Suppressor macrophage (primary cell): ENCODE measurements at regions not wholly inside any gene's neighbourhood (a gene's known extent, or its start where the extent isn't known, plus 50 kb on each side); places are given as distances from the start of the nearest gene placed in this dataset.

Experiments
- DNase-seq, 4 experiments: peaks; one replicate each; pipeline ENCODE4 v3.0.0-alpha.2; 2020 to 2022

- DNase-seq = no peak
These were observed 147.6 kb upstream of the MIR17HG start for GRCh38 chr13:91199866-91200265.

GRCh38 chr13:91200486-91200885 lies 147.0 kb upstream of the MIR17HG start:
- DNase-seq = no peak

DNA sequence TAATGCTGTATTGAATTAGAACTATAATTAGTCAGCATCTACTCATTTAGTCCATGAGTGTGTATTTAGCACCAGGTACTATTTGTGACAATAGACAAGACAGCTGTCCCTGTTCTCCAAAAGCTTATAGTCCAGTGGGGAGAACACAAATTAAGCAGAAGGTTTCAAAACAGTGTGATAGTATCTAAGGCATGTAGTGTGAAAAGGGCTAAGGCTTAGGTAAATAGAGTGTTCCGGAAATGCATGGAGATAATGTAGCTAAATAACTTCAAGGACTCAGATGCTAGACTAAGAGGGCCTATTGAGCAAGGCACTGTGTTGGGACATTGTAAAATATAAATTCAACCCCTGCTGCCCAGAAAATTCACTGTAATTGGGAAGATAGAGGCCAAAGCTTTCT lies 144.1 kb upstream of the MIR17HG start:
- DNase-seq = no peak

DNA sequence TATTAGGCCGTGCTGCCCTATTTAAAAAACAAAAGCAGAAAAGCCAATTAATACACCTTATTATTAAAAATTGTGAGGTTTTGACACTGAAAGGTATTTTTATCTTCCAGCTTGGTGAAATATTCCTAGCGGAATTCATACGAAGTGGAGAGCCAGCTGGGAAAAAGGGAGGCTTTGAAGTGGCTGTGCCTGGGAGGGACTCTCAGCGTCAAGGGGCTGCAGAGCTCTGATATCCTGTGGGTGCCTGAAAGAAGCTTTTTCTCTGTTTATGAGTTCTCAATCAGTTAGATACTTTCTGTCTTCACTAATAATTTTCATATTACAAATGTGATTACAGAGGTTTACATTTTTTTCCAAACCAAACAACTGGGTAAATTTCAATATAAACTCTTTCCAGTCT lies 140.2 kb upstream of the MIR17HG start:
- DNase-seq = no peak

- DNase-seq = no peak
These were observed 136.0 kb upstream of the MIR17HG start for GRCh38 chr13:91211510-91211909.

DNA sequence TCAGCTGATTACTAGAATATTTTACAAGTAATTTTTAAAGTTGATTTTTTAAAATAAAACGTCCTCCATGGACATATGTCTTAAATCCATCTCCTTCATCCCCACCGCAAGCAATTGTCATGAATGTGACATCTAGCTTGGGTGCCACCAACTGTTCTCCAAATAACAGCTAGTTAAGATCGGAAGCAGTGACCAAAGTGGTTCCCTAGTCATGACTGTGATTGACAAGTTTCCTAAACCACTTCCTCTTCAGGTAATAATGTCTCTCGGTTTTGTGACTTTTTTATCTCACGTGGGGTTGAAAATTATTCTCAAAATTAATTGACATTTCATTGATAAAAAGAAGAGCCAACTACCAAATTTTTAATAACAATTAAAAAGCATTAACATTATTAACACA lies 135.3 kb upstream of the MIR17HG start:
- peak in 1 of 4 experiments; percentile 16 for DNase-seq

DNA sequence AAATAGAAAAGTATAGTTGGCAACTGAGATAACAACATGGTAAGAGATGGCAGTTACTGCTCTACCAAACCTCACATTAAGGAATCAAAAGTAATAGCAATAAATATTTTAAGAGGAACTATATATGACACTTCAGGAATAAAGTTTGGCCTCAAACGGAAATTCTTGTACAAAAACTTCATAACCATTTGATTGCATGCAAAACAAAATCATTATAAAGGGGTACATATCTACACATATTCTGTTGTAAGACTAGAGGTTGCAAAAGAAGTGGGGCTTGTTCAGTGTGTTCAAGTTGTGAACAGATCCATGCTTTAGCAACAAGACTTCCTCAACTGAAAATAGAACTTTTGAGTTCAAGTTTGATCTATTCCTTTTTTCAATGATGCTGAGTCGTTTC lies 133.5 kb upstream of the MIR17HG start:
- DNase-seq = peak in 2 of 4 experiments; percentile 2 to 14

DNA sequence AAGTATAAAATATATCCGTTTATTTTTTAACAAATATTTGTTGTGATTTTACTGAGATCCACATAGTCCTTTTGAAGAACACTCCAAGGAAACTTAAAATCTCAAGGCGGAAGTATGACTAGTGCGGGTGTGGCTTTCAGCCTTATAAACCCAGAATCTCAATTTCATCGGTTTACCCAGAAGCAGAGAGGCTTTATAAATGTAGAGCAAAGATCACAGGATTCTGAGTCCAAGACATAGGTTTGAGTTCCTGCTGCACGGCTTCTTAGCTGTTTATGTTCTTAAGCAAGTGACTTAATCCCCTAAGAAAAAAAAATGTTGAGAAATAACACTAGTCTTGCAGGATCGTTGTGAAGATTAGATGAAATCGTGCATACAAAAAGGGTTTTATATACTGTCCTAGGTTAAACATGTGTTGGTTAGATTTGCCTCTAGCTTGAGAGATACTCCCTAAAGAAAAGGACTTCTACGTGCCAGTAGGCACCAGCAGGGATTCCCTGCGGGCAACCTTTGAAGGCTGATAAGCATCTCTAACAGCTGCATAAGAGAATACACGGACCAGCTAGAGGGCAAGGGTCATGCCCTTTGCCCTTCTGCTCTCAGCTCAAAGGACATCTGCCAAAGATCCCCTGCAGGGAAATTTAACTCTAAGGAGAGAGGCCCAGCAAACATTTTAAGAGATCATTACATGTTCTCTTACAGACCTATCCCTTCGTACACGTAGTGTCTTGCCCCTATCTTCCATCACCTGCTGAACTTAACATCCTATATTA lies 130.4 kb upstream of the MIR17HG start:
- no peak for DNase-seq

DNA sequence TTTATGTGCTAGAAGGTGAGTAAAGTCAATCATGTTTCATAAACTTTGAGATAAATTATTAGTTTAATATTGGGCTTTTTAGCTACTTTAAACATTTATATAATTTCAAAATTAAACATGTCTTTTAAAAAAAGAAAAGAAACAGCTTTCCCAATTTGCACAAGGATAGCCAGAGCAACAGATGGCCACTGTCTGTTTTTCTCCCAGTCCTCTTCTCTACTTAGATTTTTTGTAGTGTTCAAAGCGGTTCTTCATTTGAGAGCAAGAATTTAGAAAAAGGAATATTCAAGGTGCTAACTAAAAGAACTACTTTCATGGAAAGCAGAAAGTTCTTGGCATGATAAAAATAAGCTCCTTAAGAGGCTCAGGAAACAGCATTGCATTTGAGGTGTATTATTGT lies 128.3 kb upstream of the MIR17HG start:
- DNase-seq = no peak

DNA sequence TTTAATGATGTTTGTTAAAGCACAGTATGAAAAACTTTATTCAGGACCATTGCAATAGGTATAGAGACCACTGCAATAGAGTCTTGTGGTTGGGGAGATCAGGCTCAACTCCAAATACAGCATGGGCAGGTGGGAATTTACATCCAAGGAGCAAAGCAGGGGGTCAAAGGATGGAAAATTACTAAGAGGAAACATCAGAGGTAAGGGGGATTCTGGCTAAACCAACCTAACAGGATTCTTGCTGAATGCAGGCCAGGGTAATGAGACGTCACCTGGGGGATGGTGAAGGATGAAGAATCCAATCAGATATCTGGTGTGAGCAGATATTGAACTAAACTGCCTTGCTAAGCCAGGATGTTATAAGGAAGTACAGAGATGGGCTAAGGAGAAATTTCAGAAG lies 126.6 kb upstream of the MIR17HG start:
- DNase-seq = no peak

DNA sequence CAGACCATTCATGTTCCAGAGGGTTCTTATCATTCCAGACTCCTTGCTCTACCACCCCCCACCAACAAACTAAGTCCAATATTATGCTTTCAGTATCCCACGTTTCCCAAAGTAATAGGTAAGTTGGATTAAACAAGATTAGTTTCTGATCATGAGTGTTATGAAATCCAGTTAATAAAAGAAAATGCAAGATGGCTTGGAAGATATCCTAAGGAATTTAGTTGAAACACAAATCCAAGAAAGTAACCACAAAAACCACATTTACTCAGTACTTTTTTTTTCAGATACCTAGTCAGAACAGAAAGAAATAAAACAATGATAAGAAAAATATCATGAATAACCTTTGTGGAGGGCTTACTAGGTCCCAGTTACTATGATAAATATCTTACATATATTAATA lies 119.4 kb upstream of the MIR17HG start:
- no peak for DNase-seq

- DNase-seq = no peak
These were observed 118.5 kb upstream of the MIR17HG start for GRCh38 chr13:91228940-91229339.

DNA sequence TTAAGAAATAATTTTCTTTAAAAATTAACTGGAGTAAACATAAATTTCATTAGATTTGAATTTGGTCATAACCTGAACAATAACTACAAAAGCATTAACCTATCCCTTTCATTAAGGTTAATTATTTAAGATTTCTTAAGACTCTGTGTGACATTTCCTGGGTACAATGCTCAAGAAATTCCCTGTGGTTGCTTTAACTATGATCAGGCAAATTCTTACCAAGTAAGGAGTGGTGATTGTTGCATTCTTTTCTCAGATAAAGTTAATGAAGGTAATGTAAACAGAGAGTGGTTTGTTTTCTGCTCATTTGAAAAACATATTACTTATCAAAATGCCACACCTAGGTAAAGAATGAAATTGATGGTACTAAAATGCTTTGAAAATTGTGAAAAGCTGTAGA lies 114.8 kb upstream of the MIR17HG start:
- DNase-seq = no peak

DNA sequence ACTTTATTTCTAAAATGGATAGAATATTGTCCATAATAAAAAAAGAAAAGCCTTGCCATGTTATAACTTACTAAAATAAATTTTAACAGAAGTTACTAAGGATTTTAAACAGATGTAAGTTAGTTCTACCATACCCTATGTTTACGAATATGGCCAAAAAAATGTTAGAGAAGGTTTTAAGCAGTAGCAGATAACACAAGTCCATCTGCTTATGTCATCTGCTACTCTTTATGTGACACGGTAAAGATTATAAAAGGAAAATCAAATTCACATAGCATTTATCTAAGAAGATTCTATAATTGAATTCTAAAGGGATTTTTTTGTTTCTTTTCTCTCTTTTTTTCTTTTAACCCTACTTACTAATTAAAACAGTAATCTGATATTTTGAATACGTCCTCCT lies 114.2 kb upstream of the MIR17HG start:
- DNase-seq = no peak

GRCh38 chr13:91236182-91236581 lies 111.3 kb upstream of the MIR17HG start:
- no peak for DNase-seq

DNA sequence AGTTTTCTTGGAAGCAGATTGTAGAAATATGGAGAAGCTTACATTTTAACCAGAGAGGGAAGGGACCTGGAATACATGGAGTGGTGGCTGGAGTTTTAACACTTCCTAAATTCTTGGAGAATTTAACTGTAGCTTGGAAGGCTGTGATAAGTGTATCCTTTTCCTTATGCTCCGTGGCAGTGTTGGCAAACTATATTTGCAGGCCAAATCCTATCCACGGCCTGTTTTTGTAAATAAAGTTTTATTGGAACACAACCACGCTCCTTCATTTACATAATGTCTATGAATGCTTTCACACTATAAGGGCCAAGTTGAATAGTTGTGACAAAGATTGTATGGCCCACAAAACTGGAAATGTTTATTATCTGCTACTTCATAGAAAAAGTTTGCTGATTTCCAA lies 110.6 kb upstream of the MIR17HG start:
- DNase-seq = no peak

- peak in 1 of 4 experiments; percentile 18 for DNase-seq
These were observed 109.5 kb upstream of the MIR17HG start for GRCh38 chr13:91238036-91238435.

DNA sequence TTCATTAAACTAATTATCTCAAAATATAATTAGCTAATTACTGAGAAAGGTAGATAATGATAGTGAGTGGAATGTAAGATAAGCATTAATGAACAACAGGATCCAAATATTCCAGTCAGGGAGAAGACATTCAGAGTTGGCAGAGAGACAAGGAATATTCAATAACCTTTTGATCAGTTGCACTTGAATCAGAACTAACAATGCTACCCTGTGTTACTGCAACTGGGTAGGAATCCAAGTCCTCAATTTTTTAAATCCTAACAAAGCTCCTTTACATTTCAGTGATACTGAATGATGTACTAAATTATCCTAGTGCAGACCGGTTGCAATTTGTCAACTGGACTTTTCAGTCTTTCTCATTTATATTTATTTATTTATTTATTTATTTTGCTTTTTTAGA lies 107.1 kb upstream of the MIR17HG start:
- DNase-seq = no peak

- DNase-seq = no peak
These were observed 106.1 kb upstream of the MIR17HG start for GRCh38 chr13:91241221-91241933.

- peak in 2 of 4 experiments; percentile 4 to 9 for DNase-seq
These were observed 104.8 kb upstream of the MIR17HG start for GRCh38 chr13:91242652-91243051.

GRCh38 chr13:91245288-91245687 lies 102.2 kb upstream of the MIR17HG start:
- DNase-seq = no peak

DNA sequence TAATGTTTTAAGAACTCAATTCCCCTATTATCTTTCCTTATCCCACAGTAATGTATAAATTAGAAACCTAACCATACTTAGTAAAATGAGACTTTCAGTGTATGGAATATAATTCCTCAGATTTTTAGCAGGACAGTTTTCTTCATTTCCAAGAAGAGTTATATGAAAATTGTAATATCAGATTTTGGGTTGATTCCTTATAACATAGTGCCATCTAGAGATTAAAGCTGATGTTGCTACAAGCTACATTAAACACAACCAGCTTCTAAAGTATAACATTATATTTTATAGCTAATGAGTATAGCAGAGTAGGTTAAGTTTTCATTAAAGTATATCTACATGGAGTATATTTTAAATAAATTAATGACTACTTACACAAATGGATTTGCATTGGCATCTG lies 99.7 kb upstream of the MIR17HG start:
- peak in 2 of 4 experiments; percentile 19 to 36 for DNase-seq

- DNase-seq = no peak
These were observed 99.2 kb upstream of the MIR17HG start for GRCh38 chr13:91248249-91248648.

DNA sequence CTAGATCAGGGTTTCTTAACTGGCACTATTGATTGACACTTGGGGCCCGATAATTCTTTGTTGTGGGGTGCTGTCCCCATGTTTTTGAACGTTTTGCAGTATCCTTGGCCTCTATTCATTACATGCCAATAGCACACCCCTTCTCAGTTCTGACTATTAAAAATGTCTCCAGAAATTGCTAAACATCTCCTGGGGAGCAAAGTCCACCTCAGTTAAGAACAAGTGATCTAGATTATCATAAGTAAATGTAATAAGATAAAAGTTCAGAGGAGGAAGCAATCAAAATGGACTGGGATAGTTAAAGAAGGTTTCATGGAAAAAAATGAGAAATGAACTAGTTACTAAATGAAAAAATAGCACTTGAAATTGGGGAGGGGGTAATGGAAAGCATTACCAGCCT lies 98.1 kb upstream of the MIR17HG start:
- DNase-seq = no peak
